C4-2B (cell line): ENCODE measurements at regions not wholly inside any gene's neighbourhood (a gene's known extent, or its start where the extent isn't known, plus 50 kb on each side); places are given as distances from the start of the nearest gene placed in this dataset.

Experiments
- CTCF ChIP-seq: fragments of 450-650 bp; conservative IDR thresholded peaks from 2 replicates; pipeline ENCODE4 v1.5.1; 2017; ENCODE audit warnings: mild to moderate bottlenecking
- ZFX ChIP-seq: fragments of 450-650 bp; IDR thresholded peaks from 2 replicates; pipeline ENCODE4 v1.6.1; 2017

GRCh38 chr13:72198967-72199560 is 332.1 kb upstream of the DACH1 start:
- TF ChIP-seq CTCF (no peak), ZFX (no peak)
